Activated CD4-positive, alpha-beta T cell treated with anti-CD3 and anti-CD28 coated beads for 4 hours (primary cell): ENCODE measurements at regions not wholly inside any gene's neighbourhood (a gene's known extent, or its start where the extent isn't known, plus 50 kb on each side); places are given as distances from the start of the nearest gene placed in this dataset.

Source experiments
- DNase-seq, 2 donors: peaks; one replicate each; pipeline ENCODE4 v3.0.0-alpha.2; 2020

DNA sequence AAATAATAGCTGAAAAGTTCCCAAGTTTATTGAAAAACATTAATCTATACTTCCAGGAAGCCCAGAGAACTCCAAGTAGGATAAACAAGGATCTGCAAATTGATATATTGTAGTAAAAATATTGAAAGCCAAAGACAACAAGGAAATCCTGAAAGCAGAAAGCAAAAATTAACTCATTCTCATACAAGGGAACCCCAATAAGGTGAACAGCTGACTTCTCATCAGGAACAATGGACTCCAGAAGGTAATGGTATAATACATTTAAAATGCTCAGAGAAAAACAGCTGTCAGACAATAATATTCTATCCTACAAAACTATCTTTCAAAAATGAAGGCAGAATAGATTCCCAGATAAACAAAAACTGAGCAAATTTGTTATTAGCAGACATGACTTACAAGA lies 138.1 kb upstream of the BMP4 start:
- DNase-seq: no peak

DNA sequence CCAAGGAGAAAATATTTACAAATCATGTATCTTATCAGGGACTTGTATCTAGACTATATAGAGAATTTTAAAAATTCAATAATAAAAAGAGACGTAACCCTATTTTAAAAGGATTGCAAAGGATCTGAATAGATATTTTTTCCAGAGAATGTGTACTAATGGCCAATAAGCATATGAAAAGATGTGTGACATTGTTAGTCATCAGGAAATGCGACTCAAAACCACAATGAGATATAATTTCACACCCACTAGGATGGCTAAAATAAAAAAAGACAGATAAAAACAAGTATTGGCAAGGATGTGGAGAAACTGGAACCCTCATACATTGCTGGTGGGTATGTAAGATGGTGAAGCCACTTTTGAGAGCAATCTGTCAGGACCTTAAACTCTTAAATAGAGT lies 141.9 kb upstream of the BMP4 start:
- no peak for DNase-seq

DNA sequence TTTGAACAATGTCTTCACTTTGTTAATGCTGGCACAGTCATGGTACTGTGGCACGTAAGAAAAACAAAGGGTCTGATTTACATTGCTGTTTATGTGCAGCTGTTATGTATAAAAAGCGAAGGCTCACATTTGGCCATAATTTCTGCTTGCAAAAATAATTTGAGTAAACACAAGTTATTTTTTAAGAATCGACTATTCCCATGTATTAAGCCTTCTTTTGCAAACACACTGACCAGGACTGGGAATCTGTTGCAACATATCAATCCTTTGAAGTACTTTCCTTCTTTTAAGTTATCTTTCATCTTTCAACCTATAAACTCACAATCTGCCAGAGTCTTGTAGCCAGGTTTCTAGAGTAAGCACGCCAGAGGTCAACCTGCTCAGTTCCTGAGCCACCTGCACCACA lies 145.4 kb upstream of the BMP4 start:
- no peak for DNase-seq

DNA sequence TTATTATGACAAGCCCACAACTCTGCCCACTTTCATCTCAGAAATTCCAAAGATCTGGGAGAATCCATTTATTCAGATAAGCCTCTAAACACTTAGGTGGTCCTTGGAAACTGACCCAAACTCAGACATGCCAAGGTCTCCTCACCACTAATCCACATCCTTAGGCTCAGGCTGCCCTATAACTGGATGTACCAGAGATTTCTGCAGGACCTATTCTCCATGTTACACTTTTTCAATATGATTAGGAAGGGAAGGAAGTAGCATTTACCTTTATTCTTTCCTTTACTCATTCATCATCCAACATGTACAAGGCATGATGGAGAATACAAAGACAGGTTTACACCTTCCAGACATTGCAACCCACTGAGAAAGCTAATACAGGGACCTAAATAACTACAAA lies 145.9 kb upstream of the BMP4 start:
- DNase-seq: no peak

DNA sequence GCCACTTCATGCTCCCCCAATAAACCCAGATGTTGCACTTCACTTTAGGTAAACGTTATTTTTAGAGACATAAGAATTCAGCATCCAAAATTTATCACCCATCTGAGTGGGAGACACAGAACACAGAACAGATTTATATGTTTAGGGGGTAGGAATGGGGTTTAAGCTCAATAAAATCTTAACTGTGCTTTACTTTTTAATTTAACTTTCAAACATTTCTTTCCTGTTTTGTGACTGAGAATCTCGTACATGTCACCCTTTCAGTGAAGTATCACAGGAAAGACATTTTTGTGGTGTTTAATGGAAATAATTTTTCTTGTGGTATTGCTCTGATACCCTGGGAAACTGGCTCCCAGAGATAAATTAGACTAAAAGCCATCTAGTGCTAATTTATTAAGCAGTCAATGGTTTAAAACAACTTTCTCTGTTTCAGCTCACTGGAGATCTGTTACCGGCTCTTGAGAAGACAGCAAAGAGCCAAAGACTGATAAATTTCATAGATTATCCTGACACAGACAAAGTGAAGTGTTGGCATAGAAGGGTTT lies 148.0 kb upstream of the BMP4 start:
- no peak for DNase-seq

DNA sequence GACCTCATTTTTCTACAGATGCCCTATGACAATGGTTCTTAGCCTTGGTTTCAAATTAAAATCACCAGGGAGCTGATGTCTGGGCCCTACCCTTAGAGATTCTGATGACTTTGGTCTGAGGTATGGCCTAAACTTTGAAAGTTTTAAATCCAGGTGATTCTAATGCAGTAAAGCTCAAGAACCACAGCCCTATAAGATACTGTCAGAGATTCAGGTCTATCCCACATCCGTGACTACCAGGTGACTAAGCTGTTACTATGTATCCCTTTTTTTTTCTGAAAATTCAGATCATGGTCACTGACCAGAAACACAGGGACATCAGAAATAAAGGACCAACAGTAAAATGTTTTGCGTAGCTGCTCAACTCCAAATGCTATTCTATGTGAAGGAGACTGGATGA lies 148.8 kb upstream of the BMP4 start:
- DNase-seq: no peak

DNA sequence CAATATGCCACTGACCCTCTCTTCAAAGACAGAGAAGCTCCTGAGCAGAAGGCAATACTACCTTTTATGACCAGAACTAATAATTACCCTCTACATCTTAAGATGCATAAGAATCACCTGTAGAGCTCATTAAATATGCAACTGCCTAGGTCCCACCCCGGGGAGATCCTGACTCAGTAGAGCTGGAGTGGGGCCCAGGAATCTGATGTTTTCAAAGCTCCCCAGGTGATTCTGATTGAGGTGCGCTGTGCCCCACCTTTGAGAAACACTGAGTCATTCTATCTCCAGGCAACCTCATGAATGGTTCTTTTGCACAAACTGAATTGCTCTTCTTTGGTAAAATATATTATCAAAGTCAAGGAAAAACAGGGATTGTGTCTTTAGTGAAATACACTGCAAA lies 149.3 kb upstream of the BMP4 start:
- DNase-seq: no peak

DNA sequence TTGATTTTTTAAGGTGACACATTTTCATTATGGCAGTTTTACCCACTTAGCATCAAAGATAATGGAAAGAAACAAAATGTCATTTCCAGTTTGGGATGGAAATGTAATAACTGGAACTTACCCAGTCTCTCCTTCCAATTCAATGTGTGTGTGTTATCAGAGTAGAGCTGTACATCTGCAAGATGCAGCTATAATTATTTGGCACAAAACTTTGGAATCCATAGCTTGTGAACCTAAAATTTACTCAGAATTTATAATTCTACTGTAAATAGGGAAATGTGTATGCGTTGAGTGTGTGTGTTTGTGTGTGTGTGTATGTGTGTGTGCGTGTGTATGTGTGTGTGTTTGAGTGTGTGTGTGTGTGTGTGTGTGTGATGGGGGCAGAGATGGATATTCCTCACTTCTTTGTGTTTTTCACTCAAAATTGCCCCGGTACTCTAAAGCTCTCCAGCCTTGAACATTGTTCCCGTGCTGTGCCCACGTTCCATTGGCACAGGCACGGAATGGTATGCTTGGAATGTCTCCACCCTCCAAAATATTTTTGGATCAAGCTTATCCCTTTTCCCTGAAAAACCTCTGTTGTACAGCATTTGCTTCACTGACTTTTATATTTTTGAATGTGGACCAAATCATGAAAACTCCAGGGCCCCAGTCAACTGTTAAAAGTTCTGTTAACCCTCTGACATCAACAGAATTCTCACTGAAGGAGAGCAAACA lies 150.2 kb upstream of the BMP4 start:
- no peak for DNase-seq

DNA sequence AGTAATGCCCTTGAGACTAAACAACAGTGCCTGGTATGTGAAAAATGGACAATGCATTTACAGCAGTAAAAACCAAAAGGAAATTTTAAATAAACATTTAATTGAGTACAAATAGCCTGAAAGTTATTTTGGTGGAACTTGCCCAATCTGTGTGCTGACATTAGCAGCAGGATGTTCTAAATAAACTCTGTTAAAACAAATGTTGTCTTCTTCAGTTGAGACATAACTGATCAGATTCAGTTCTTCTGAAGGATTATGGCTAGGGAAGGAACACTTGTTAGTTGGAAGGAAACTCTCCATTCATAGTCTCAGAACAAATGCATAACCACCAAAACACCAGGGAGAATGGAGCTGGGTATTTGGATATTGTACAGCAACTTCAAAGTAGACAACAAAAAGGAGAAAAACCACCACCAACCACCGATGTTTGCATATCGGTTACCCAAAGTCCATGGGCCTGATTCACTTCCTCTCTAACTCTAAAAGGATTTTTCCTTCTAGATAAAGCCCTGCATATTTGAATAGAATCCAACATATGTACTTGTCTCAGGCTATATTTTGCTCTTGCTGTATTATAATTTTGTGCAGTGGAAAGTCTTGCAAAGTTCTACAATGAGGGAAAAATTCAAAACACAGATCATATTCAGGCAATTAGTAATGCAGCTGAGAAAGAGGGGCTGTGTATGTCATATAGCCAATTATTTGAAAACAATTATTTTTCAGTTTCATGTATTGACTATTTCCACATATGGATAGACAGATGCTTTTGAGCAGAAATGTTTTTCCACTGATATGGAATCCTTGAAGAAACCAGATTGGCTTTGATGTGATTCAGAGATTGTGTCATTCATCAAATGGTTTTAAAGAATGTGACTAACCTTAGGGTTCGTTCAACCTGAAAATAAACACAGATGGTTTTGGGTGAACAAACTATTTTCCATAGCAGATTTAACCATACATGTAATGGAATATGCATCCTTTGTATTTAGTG lies 152.2 kb upstream of the BMP4 start:
- no peak for DNase-seq

DNA sequence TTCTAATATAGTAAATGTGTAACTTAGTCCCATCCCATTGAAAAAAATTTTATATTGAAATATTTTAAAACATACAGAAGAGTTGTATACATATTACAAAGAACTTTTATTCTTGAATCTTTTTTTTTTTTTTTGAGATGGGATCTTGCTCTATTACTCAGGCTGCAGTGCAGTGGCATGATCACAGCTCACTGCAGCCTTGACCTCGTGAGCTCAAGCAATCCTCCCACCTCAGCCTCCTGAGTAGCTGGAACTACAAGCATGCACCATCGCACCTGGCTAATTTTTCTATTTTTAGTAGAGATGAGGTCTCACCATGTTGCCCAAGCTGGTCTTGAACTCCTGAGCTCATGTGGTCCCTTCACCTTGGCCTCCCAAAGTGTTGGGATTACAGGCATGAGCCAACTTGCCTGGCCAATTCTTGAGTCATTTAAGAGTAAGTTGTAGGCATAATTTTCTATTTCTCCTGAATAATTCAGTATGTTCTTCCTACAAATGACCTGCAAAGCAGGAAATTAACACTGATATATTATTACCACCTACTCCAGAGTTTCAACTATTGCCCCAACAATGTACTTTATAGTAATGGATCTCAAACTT lies 153.0 kb upstream of the BMP4 start:
- no peak for DNase-seq

DNA sequence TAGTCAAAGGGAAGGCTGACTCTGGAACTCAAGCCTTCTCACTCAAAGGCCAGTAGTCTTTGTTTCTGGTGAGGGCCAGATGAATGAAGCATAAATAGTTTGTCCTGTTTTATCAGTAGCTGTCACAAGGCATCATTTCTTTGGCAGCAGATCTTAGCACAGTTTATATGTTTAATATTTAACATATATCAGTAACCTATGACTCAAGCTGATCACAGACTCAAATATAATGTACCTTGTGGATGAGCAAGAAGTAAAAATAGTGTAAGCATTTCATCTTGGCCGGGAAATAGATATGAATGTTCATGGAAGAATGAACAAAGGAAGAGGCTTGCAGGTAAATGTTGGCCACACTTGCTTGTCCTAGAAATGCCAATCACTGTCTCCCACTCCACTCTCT lies 158.3 kb upstream of the BMP4 start:
- no peak for DNase-seq

DNA sequence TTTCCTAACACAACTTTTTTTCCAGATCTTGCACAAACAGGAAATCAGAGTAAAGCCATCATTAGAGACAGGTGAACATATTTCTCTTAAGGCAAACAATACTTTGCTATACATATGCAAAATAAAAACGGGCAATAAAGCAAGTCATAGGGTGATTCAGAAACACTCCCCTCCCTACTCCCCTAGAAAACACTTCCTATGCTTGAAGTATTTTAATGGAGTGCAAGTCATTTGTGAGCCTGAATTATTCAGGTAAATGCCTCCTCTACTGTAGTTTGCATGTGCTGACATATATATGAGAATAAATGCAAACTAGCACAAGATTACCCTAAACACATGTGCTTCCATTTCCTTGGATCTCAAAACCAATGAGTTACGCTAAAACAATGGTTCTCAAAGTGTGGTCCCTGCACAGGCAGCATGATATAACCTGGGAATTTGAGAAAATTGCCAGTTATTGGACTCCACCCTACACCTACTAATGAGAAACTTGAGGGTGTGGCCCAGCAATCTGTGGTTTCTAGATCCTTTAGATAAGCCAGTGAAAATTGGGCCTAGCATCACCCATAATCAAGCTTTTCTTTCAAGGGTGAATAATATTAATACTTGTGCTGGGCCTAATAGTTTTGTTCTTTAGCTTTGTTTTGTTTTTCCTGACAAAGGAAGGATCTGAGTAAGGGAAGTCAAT lies 159.7 kb upstream of the BMP4 start:
- DNase-seq: no peak

DNA sequence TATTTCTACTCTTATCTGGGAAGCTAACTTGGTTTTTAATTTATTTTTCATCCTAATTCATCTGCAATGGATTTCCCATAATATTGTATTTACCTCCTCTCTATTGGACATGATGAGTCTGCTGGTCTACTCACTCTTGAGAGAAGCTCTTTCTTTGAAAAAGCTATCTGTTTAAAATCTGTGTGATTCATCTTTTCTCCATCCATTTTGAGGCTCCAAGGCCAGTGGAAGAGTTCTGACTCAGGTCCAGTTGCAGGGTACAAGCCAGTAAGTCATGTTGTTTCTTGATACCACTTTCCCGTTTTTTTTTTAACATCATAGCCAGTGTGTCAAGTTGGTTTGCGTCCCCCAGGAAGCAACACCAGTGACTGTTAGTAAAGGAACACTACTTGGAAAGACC lies 160.3 kb upstream of the BMP4 start:
- DNase-seq: no peak

DNA sequence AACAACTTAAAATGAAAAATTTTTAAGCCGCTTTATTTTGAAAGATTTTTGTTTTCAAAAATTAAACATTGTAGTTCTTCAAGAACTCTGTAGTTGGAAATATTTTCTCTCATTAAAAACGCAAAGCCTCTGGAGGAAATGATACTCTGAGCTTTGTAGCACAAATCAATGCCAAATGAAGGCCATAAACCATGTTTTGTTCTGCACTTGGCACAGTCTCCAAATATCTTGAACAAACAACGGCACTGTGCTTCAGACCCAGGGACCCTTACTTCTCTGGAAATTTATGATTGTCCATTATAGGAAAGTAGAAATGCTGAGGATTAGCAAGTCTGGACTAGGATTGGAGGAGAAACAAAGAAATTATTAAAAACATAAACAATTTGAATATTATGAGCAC lies 160.8 kb upstream of the BMP4 start:
- DNase-seq: no peak

DNA sequence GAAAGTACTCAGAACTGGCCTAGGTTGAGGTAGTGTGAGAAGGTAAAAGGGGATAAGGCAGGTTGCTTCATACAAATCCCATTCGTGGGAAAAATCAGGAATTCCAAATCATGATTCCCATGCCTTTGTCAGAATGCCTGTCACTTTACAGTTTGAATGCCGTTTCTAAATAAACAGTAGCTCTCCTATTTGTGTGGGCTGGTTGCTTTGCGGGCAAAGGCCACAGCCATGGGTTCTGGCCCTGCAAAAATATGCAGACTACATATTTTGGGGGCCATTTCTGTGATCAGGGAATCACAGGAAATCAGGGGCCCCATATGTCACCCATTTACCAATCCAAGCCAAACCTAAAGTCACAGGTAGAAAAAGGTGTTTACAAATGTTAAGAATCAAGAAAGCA lies 161.3 kb upstream of the BMP4 start:
- no peak for DNase-seq

DNA sequence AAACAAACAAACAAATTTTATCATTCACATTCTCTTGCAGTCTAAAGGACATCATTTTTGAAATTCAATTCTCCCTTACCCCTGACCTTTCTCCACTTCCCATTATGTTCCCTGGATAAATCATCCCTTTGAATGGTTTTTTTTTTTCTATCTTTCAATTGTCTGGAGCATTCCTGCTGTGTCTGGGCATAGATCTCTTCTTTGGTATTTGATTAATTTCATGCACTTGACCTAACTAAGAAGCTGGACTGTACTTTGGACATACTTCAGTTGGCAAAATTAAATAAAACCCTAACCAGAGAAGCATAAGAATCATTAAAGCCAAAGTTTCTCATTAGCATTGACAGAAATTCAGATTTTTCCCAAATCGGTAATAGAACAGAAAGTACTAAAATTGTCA lies 163.6 kb upstream of the BMP4 start:
- no peak for DNase-seq

DNA sequence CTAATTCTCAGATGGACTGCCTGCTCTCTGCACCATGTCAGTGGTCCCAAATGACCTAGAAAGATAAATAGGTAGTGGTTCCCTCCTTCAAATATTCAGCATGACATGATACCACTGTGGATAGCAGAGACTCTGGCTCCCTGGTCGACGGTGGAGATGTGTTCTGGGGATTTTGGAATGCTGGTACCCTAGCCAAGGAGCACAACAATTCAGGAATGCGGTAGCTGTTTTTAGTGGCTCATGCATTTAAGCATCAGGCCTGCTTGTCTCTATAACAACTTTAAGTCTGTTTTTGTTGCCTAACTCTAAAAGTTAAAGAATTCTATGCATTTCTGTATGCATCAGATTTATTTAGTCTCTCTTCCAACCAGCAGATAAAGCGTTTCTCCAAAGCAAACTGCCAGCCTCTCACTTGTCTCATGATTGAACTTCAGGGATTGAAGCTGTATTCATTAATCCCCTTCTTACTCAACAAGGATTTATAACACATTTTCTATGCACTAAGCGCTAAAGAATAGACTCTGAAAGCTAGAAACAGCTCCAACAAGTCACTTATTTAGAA lies 164.9 kb upstream of the BMP4 start:
- DNase-seq: no peak

DNA sequence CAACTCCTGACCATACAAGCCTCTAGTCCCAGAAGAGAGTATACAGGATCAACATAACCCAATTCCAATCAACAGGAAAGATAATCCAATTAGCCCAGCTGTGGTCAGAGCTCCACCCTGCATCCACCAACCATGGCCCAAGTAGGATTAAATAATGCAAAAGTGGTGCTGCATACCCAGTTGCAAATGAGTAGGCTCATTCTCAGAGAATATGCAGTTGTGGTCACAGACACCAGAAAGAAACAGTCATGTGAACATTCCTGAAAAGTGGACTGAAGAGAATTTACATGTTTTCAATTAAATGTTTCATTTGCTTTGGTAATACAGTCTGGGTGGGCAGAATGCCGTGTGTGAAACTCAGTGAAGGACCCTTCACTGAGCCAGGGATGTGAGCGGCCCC lies 167.2 kb upstream of the BMP4 start:
- DNase-seq: no peak

DNA sequence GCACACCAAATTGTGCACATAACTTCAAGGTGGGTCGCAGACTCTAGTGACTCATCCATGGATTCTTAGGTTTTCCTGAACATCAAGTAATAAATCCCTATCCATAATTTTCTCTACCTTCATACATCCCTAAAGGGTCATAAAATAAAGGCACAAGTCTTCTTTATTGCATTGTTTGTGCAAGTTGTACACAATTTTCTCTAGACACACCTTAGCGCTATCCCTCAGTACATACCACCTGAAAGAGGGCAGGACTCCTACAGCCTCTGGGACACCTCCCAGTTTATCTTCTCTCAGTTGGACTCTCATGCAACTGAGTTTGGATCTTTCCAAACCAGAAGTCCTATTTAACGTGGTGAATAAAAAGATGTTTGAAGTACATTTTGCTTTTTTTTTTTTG lies 168.5 kb upstream of the BMP4 start:
- no peak for DNase-seq

DNA sequence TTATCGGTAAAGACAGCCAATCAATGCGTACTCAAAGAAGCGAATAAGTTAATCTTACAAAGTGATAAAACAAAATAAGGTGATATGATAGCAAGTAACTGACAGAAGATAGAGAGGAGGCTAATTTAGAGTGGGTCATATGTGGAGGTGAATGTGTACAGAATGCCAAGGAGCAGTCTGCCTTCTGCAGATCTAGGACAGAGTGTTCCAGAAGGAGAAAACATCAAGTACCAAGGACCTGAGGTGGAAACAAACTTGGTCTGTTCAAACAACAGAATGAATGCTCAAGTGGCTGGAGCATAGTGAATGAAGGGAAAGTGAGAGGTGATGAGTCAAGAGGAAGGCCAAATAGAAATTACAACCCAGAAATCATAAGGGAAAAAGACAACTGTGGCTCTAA lies 170.3 kb upstream of the BMP4 start:
- DNase-seq: no peak

DNA sequence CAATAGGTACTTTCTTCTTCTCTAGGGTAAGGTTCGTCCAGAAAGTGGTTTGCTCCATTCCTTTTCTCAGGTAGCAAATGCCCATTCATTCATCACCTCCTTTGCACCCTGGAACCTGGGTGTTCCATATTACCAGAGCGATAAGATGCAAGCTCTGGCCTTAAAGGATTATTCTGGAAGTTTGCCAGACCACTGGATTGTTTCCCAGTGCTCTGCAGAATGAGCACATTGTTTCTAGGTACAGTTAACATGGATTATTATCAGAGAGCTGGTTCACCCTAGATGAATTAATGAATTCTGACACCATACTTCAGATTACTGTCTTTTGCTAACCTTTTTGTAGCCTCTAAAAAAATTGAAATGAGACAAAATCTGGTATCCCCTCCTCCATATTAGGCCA lies 170.9 kb upstream of the BMP4 start:
- DNase-seq: no peak

DNA sequence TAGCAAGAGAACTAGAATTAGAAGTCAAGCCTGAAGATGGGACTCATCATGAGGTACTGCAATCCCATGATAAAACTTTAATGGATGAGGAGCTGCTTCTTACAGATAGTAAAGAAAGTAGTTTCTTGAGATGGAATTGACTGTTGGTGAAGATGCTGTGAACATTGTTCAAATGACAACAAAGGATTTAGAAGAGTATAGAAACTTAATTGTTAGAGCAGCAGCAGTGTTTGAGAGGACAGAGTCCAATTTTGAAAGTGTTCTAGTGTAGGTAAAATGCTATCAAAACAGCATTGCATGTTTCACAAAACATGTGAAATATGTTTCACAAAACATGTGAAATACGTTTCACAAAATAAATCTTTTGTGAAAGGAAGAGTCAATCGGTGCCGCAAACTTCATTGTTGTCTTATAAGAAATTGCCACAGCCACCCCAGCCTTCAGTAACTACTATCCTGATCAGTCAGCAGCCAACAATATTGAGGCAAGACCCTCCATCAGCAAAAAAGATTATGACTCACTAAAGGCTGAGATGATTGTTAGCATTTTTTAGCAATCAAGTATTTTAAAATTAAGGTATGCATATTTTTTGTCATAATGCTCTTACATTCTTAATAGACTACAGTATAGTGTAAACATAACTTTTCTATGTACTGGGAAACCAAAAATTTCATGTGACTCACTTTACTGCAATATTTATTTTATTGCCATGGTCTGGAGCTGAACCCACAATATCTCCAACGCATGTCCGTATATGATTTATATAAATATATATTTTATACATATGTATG lies 173.4 kb upstream of the BMP4 start:
- no peak for DNase-seq
